ENCODE measurements at regions not wholly inside any gene's neighbourhood (a gene's known extent, or its start where the extent isn't known, plus 50 kb on each side); places are given as distances from the start of the nearest gene placed in this dataset.

DNA sequence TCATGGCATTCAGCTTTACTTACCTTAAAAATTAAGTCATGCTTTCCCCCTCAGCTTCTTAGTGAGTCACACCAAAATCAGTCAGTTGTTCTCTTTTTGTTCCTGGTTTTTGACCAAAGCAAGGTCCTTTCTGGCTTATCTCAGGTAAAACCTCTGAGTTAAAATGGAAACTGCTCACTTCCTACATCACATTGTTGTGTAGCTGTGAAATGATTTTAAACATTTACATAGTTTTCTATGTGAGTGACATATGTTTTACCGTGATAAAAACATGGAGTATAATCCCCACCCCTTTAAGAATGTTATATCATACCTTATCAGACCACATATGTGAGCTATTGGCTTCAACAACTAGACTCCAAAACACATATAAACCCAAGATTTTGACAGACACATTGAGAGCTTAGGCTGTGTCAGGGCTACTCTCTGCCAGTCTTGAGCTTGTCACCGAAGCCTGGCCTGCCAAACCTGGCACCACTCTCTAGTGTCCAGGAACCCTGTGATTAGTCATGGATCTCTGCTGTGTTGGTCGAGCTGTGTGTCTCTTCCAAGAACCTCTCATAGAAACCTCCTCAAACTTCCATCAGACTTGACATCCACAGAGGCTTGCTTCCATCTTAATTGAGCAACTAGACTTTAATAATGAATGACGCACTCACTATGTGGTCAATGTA, 113.7 kb upstream of the FOXN2 start:
- TF ChIP-seq EP300 (IDR thresholded peaks at IDR 0.05; ENCODE audit: borderline replicate concordance) (no peak), RAD21 (IDR thresholded peaks at IDR 0.05; ENCODE audit: low read depth) (no peak), TAF1 (IDR thresholded peaks at IDR 0.05; ENCODE audit: low read depth) (no peak), CEBPB (IDR thresholded peaks at IDR 0.05) (no peak), YY1 (IDR thresholded peaks at IDR 0.05; ENCODE audit: low read depth) (no peak), TEAD4 (IDR thresholded peaks at IDR 0.05) (no peak), NFIC (IDR thresholded peaks at IDR 0.05) (no peak), CREB1 (IDR thresholded peaks at IDR 0.05; ENCODE audit: low read depth) (no peak), ZBTB7A (IDR thresholded peaks at IDR 0.05; ENCODE audit: low read depth) (no peak), EGR1 (IDR thresholded peaks at IDR 0.05) (no peak)
- TF ChIP-seq, protein P1, sequence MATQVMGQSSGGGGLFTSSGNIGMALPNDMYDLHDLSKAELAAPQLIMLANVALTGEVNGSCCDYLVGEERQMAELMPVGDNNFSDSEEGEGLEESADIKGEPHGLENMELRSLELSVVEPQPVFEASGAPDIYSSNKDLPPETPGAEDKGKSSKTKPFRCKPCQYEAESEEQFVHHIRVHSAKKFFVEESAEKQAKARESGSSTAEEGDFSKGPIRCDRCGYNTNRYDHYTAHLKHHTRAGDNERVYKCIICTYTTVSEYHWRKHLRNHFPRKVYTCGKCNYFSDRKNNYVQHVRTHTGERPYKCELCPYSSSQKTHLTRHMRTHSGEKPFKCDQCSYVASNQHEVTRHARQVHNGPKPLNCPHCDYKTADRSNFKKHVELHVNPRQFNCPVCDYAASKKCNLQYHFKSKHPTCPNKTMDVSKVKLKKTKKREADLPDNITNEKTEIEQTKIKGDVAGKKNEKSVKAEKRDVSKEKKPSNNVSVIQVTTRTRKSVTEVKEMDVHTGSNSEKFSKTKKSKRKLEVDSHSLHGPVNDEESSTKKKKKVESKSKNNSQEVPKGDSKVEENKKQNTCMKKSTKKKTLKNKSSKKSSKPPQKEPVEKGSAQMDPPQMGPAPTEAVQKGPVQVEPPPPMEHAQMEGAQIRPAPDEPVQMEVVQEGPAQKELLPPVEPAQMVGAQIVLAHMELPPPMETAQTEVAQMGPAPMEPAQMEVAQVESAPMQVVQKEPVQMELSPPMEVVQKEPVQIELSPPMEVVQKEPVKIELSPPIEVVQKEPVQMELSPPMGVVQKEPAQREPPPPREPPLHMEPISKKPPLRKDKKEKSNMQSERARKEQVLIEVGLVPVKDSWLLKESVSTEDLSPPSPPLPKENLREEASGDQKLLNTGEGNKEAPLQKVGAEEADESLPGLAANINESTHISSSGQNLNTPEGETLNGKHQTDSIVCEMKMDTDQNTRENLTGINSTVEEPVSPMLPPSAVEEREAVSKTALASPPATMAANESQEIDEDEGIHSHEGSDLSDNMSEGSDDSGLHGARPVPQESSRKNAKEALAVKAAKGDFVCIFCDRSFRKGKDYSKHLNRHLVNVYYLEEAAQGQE (IDR thresholded peaks at IDR 0.05; ENCODE audit: low read depth) = no peak
- TF ChIP-seq, protein P2, sequence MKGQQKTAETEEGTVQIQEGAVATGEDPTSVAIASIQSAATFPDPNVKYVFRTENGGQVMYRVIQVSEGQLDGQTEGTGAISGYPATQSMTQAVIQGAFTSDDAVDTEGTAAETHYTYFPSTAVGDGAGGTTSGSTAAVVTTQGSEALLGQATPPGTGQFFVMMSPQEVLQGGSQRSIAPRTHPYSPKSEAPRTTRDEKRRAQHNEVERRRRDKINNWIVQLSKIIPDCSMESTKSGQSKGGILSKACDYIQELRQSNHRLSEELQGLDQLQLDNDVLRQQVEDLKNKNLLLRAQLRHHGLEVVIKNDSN (IDR thresholded peaks at IDR 0.05) = no peak
- TF ChIP-seq, protein P3, sequence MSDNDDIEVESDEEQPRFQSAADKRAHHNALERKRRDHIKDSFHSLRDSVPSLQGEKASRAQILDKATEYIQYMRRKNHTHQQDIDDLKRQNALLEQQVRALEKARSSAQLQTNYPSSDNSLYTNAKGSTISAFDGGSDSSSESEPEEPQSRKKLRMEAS (IDR thresholded peaks at IDR 0.05) = no peak
